T-helper 9 cell (primary cell): ENCODE measurements at regions not wholly inside any gene's neighbourhood (a gene's known extent, or its start where the extent isn't known, plus 50 kb on each side); places are given as distances from the start of the nearest gene placed in this dataset.
"Not testable (repeated sequence)": the region's sequence is repeated elsewhere in the genome, so short reads cannot be mapped to it uniquely, and the experiment has no call there.

Experiments
- DNase-seq: peaks from one replicate; pipeline ENCODE4 v3.0.0-alpha.2; 2020

DNA sequence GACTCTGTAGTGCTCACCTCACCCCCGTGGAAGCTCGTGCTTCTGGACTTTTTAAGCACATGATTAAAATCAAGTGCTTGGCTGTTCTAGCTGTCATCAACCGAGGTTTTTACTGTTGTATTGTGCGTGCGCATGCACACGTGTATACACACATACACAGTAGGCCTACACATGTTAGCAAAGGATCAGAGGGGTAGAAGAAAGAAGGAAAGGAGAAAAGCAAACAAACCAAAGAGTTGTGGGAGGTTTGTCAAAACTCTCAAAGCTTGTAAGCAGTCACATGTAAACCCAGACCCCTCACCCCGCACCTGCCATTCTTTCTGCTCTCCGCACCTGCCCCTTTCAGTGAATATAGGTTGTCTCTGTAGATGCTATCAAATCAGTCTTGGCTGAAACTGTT is 311.8 kb downstream of the HS3ST1 start:
- DNase-seq = no peak

DNA sequence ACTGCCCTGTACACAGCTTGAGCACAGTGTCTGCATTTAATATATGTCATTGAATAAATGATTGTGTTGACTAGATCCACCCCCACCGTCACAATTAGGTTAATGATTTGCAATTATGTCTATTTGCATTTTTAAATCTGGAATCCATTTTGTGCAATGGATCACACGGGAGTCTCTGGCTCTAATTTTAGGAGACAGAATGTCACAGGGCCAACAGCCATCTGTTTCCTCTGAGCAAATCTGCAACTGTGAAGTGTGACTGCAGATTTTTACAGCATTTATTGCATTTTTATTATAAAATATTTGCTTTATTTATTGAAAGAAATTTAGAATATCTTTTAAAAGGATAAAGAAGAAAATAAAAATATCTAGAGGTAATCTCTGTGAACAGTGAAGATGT is 316.8 kb downstream of the HS3ST1 start:
- no peak for DNase-seq

- no peak for DNase-seq
These were observed 317.3 kb downstream of the HS3ST1 start for GRCh38 chr4:11111370-11111769.

GRCh38 chr4:11106759-11107158 is 321.9 kb downstream of the HS3ST1 start:
- no peak for DNase-seq

DNA sequence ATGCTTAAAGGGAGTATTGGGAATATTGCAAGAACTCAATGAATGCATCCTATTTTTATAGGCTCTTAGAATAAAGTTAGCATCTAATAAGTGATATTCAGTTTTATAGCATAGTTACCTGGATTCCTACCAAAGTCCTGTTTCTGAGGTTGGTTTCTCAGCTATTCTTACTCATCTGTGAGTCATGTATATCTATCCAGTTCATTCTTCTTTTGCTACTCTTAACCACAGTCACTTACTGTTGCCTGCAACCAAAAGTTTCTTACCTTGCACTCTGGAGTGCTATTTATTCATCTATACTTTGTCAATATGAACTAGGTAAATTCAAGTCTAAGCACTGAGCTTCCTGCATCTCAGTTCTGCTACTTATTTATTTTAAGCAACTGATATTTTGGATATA is 322.5 kb downstream of the HS3ST1 start:
- no peak for DNase-seq

DNA sequence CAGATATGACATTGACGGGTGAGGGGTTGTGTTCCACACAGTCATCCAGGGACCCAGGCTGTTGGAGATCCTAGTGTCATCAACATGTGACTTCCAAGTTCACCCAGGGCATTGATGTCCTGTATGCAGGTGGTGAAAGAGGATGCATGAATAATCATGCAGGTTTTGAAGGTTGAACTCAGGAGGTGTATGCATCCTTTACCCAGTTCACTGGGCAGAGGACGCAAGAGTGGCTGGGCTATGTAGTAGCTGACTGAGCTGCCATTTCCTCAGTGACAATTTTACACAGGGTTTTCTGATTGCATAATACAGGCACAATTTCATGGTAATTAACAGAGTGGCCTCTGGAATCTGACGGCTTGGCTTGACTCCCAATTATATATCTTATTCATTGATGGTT is 323.0 kb downstream of the HS3ST1 start:
- DNase-seq = no peak

DNA sequence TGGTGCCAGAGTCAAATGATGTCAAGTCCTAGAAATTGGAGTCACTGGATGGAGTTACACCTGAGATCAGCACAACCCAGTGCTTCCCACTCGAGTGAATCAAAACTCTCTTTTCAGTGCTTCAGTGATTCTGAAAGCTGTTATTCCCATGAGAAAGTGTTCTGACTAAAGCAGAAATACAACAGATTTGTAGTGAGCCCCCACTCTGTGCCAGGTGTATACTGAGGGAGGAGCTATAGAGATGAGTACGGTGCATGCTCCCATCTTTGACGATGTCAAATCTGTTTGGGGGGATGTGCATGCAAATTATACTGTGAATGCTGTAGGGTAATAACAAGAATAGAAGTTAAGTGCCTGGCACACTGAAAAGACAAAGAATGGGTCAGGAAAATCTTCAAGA is 330.2 kb downstream of the HS3ST1 start:
- no peak for DNase-seq

GRCh38 chr4:11097725-11098124 is 331.0 kb downstream of the HS3ST1 start:
- DNase-seq = no peak

DNA sequence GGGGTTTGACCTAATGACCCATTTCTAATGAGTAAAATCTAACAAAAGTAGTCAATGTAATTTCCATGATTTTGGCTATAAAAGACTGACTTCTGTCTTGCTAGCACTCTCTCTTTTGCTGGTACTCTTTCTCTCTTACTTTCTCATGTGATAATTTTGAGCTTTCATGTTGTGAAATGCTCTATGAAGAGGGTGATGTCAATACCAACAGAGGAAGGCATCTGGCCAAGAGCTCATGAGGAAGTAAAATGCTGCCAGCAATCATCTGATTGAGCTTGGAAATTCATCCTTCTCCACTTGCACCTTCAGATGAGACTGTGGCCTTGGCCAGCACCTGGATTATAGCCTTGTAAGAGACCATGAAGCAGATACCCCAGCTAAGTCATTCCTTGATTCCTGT is 347.7 kb downstream of the HS3ST1 start:
- no peak for DNase-seq

DNA sequence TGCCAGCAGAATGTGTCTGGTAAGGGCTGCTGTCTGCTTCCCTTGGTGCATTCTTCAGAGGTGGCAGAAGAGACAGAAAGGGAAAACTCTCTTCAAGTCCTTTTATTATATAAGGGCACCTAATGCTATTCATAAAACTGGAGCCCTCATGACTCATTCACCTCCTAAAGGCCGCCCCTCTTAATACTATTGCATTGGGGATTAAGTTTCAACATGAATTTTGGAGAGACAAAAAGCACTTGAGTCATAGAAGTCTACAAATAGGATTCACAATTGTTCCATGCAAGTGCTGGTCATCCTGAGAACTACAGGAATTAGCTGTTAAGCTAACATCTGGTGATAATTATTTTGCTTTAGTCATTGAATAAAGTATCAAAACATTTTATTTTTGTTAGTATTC is 349.5 kb downstream of the HS3ST1 start:
- no peak for DNase-seq

DNA sequence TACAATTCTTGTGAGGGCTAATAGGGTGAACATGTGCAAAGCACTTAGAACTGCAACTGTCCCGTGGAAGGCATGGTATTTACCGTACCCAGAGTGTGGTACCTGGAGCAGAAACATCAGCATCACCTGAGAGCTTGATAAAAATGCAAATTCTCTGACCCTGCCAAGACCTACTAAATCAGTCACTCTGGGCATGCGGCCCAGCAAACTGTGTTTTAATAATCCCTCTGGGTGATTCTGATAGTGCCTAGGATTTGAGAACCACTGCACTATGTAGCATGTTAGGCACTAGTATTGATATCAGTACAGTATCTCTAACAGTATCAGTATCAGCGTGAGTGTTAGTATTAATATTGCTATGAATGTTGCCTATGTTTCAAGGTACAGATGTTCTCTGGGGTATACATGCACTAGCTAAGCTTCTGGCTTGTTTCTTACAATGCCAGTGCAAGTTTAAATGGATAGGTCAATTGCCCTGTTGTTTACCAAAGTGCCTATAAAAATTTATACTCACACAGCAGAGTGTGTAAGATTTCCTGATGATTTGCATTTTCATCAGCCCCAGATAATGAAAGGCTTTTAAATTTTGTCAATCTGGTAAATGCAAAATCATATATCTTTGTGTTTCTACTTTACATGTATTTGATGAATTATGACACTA is 354.0 kb downstream of the HS3ST1 start:
- DNase-seq = no peak

GRCh38 chr4:11073621-11074051 is 355.1 kb downstream of the HS3ST1 start:
- DNase-seq = no peak

- no peak for DNase-seq
These were observed 355.7 kb downstream of the HS3ST1 start for GRCh38 chr4:11072999-11073398.

DNA sequence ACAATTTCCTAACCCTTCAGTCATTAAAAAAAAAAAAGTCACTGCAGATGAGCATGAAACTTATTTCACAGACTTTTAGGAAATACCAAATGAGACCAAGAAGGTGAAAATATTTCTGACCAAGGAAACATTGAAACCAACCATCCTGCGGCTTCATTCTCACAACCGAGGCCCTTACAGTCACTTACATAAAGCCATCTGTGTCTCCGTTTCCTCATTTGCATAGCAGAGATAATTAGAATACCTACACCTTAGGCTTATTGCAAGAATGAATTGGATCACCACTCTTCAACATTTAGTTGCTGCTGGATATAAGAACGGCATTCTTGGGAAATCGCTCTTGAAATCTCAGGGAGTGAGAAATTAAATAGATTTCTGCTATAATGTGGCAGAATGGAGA is 356.2 kb downstream of the HS3ST1 start:
- DNase-seq = no peak

- no peak for DNase-seq
These were observed 357.9 kb downstream of the HS3ST1 start for GRCh38 chr4:11070813-11071212.

DNA sequence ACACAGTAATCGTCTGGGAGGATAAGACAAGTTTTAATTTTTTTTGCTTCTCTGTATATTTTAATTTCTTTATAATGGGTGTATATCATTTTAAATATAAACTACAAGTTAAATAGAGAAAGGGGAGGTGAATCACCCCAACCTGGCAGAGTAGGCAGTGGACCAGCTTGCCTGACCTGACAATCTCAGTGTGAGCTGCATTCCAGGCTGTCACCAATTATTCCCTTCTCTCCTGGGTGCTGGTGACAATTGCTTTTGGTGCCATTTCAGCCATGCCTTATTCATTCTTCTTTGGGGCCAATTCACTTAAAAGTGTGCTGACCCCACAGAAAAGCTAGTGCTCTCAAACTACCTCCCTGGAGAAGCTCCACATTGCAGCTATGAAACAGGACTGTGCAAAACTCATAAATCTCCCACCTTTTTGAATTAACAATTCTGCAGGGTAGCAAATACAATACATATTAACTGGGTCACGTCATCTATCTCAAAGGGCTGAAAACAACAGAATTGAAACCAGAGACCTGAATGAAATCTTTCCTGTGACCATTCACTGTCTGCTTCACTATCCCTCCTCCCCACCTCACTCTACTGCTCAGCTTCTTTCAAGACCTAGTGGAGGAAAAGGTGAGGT is 359.0 kb downstream of the HS3ST1 start:
- DNase-seq = no peak

DNA sequence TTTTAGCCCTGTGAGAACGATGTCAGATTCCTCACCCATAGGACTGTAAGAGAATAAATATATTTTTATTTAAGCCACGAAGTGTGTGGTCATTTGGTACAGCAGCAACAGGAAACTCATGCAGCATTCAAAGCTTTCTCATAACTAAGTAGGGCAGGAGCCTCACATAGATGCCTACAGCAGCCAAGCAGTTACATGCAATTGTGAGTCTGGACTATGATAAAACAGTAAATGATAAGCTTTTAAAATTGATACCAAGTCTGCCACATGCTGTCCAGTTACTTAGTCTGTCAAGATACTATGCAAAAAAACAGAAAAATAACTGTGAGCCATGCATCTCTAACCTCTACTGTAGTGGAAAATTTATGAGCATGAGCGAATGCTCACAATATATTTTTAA is 359.6 kb downstream of the HS3ST1 start:
- DNase-seq = no peak

DNA sequence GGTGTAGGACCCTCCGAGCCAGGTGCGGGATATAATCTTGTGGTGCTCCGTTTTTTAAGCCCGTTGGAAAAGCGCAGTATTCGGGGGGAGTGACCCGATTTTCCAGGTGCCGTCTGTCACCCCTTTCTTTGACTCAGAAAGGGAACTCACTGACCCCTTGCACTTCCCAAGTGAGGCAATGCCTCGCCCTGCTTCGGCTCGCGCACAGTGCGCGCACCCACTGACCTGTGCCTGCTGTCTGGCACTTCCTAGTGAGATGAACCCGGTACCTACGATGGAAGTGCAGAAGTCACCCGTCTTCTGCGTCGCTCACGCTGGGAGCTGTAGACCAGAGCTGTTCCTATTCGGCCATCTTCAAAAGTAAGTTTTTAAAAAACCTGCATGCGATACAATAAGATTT is 362.1 kb downstream of the HS3ST1 start:
- not testable (repeated sequence) for DNase-seq

- DNase-seq = not testable (repeated sequence)
These were observed 368.1 kb downstream of the HS3ST1 start for GRCh38 chr4:11060637-11061036.

GRCh38 chr4:11054937-11055336 is 370.4 kb upstream of the CLNK start:
- DNase-seq = not testable (repeated sequence)

DNA sequence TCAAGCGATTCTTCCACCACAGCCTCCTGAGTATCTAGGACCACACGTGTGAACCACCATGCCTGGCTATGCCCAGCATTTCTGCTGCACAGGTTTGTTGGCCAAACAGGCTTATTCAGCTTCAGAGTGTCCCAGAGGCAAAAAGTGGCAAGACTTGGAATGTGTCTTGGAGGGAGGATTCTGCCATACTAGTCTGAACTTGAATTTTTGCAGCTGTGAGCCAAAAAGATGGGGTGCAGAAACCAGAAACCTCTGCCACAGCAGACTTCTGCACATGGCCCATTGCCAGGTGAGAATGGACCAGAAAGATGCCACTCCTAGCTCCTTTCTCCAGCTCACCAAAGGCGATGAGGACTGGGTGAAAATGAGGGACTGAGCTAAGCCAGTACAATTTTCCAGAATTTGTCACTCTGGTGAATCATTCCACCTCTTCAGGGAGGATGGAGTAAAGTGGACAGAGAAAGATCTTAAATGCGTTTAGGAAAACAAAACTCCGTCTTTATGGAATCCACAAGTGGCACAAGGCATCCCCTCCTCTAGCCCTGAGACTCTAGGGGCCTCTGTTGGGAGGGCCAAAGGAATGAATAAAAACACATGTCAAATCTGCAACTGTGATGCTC is 369.1 kb upstream of the CLNK start:
- no peak for DNase-seq

GRCh38 chr4:11051181-11051580 is 366.6 kb upstream of the CLNK start:
- no peak for DNase-seq

GRCh38 chr4:11050766-11051165 is 366.2 kb upstream of the CLNK start:
- no peak for DNase-seq

DNA sequence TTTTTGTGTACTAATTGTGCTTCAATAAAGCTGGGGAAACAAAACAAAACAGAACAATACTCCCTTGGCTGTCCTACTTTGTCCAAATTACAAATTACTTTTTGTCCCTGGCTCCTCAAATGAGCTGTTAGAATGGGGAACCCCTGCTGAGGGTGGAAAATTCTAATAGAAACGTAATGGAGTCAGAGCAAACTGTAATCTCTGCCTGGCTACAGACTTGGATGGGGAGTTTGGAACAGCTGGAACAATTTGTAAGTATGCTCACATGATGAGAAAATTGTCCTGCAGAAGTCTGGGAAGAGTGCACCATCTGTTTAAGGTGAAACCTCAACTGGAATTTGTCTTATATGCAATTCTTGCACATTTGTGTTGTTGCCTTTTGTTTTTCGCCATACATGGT is 364.4 kb upstream of the CLNK start:
- DNase-seq = no peak

DNA sequence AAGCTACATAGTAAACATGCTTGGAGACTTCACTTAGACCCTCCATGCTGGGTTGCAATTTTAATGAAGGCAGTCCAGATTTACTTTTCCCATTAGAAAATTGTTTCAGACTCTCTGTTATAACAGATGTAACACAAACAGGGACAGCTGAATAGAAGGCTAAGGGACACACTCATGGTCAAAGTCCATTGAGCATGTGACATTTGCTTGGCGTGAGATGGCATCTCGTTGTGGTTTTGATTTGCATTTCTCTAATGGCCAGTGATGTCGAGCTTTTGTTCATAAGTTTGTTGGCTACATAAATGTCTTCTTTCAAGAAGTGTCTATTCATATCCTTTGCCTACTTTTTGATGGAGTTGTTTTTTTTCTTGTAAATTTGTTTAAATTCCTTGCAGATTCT is 358.2 kb upstream of the CLNK start:
- no peak for DNase-seq
